ENCODE measurements at regions not wholly inside any gene's neighbourhood (a gene's known extent, or its start where the extent isn't known, plus 50 kb on each side); places are given as distances from the start of the nearest gene placed in this dataset.

- TF ChIP-seq CTCF (IDR thresholded peaks at IDR 0.05), result no peak
- TF ChIP-seq POLR2A (IDR thresholded peaks at IDR 0.05), result no peak
Observed at GRCh38 chr15:95489103-95489502, 841.4 kb upstream of the NR2F2 start.
